ENCODE measurements at regions not wholly inside any gene's neighbourhood (a gene's known extent, or its start where the extent isn't known, plus 50 kb on each side); places are given as distances from the start of the nearest gene placed in this dataset.

- no peak overlapping the region for H2AFZ ChIP-seq (ENCODE audit: control insufficient read depth, low read length)
- no peak overlapping the region for H3K9ac ChIP-seq (ENCODE audit: control insufficient read depth, extremely low read depth, insufficient read depth, low read length)
- H3K36me3 ChIP-seq (ENCODE audit: control insufficient read depth in 2 of 2, extremely low read depth in 1 of 2, insufficient read depth in 2 of 2, low read length in 2 of 2) = no peaks in the 10 kb centered on the region
- H3K4me1 ChIP-seq (ENCODE audit: control insufficient read depth, extremely low read depth, insufficient read depth, low read length) = no peaks in the 10 kb centered on the region
- DNase-seq (ENCODE audit: low read depth, low spot score) (no peak), FAIRE-seq (no peak)
- no peaks in the 10 kb centered on the region for H4K20me1 ChIP-seq (ENCODE audit: control insufficient read depth, extremely low read depth, insufficient read depth, low read length)
- no peaks in the 10 kb centered on the region for H3K9me1 ChIP-seq (ENCODE audit: control insufficient read depth, extremely low read depth, insufficient read depth, low read length)
- no peaks in the 10 kb centered on the region for H3K79me2 ChIP-seq (ENCODE audit: control insufficient read depth, insufficient read depth, low read length)
- H3K27ac ChIP-seq (ENCODE audit: control insufficient read depth, insufficient read depth, low read length) = no peak overlapping the region
- peaks cover 4% of the 10 kb centered on the region for H3K27me3 ChIP-seq (ENCODE audit: control insufficient read depth, extremely low read depth, insufficient read depth, low read length)
- H3K4me2 ChIP-seq (ENCODE audit: control insufficient read depth, extremely low read depth, insufficient read depth, low read depth, low read length) = no peak overlapping the region
- no peak overlapping the region for H3K4me3 ChIP-seq (ENCODE audit: control insufficient read depth in 2 of 3, extremely low read depth in 1 of 3, insufficient read depth in 2 of 3, low read depth in 1 of 3, low read length in 3 of 3)
- TF ChIP-seq, protein P1, sequence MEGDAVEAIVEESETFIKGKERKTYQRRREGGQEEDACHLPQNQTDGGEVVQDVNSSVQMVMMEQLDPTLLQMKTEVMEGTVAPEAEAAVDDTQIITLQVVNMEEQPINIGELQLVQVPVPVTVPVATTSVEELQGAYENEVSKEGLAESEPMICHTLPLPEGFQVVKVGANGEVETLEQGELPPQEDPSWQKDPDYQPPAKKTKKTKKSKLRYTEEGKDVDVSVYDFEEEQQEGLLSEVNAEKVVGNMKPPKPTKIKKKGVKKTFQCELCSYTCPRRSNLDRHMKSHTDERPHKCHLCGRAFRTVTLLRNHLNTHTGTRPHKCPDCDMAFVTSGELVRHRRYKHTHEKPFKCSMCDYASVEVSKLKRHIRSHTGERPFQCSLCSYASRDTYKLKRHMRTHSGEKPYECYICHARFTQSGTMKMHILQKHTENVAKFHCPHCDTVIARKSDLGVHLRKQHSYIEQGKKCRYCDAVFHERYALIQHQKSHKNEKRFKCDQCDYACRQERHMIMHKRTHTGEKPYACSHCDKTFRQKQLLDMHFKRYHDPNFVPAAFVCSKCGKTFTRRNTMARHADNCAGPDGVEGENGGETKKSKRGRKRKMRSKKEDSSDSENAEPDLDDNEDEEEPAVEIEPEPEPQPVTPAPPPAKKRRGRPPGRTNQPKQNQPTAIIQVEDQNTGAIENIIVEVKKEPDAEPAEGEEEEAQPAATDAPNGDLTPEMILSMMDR (optimal IDR thresholded peaks at IDR 0.05 in 1 of 3, IDR thresholded peaks at IDR 0.05 in 1 of 3, conservative IDR thresholded peaks at IDR 0.05 in 1 of 3; ENCODE audit: extremely low read depth in 1 of 3, insufficient read depth in 2 of 3, low read length in 3 of 3) = no peak
- TF ChIP-seq EZH2 (IDR thresholded peaks at IDR 0.05; ENCODE audit: low read length) = no peak
- H3K9me3 ChIP-seq (ENCODE audit: control insufficient read depth, low read depth, low read length) = no peaks in the 10 kb centered on the region
- dilution Hi-C loops (cut with MboI; ENCODE audit: extremely low pct_ligation_motif_present, low sequenced_read_pairs) = no loop called here
Measured at GRCh38 chr10:47196691-47197090, 103.3 kb upstream of the GDF10 start.

DNA sequence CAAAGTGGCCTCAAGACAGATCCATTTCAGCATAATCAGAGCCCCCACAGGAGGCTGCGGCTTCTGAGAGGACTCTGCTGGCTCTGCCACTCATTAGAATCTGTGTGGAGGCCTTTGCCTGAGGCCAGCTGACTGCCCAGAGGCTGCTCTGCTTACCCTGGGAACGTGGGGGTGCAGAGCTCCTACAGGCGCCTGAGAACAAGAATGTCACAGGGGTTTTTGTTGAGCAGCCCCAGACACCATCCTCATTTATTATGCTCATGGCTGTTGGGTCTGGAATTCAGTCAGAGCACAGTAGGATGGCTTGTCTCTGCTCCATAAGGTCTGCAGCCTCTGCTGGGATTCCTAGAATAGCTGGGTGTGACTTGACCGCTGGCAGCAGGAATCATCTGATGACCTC lies 101.8 kb upstream of the GDF10 start:
- no peak overlapping the region for H2AFZ ChIP-seq (ENCODE audit: control insufficient read depth, low read length)
- no peaks in the 10 kb centered on the region for H4K20me1 ChIP-seq (ENCODE audit: control insufficient read depth, extremely low read depth, insufficient read depth, low read length)
- no peaks in the 10 kb centered on the region for H3K36me3 ChIP-seq (ENCODE audit: control insufficient read depth in 2 of 2, extremely low read depth in 1 of 2, insufficient read depth in 2 of 2, low read length in 2 of 2)
- H3K9ac ChIP-seq (ENCODE audit: control insufficient read depth, extremely low read depth, insufficient read depth, low read length) = no peak overlapping the region
- H3K4me2 ChIP-seq (ENCODE audit: control insufficient read depth, extremely low read depth, insufficient read depth, low read depth, low read length) = no peak overlapping the region
- no peaks in the 10 kb centered on the region for H3K9me3 ChIP-seq (ENCODE audit: control insufficient read depth, low read depth, low read length)
- FAIRE-seq (no peak), DNase-seq (ENCODE audit: low read depth, low spot score) (no peak)
- H3K27me3 ChIP-seq (ENCODE audit: control insufficient read depth, extremely low read depth, insufficient read depth, low read length) = peaks cover 4% of the 10 kb centered on the region
- H3K79me2 ChIP-seq (ENCODE audit: control insufficient read depth, insufficient read depth, low read length) = no peaks in the 10 kb centered on the region
- TF ChIP-seq, protein P1 (optimal IDR thresholded peaks at IDR 0.05 in 1 of 3, IDR thresholded peaks at IDR 0.05 in 1 of 3, conservative IDR thresholded peaks at IDR 0.05 in 1 of 3; ENCODE audit: extremely low read depth in 1 of 3, insufficient read depth in 2 of 3, low read length in 3 of 3) = no peak
- no peak for TF ChIP-seq EZH2 (IDR thresholded peaks at IDR 0.05; ENCODE audit: low read length)
- no peaks in the 10 kb centered on the region for H3K4me1 ChIP-seq (ENCODE audit: control insufficient read depth, extremely low read depth, insufficient read depth, low read length)
- no peak overlapping the region for H3K4me3 ChIP-seq (ENCODE audit: control insufficient read depth in 2 of 3, extremely low read depth in 1 of 3, insufficient read depth in 2 of 3, low read depth in 1 of 3, low read length in 3 of 3)
- H3K9me1 ChIP-seq (ENCODE audit: control insufficient read depth, extremely low read depth, insufficient read depth, low read length) = no peaks in the 10 kb centered on the region
- H3K27ac ChIP-seq (ENCODE audit: control insufficient read depth, insufficient read depth, low read length) = no peak overlapping the region
- dilution Hi-C loops (cut with MboI; ENCODE audit: extremely low pct_ligation_motif_present, low sequenced_read_pairs) = no loop called here
